Neuronal stem cell (in vitro differentiated cells): ENCODE measurements at regions not wholly inside any gene's neighbourhood (a gene's known extent, or its start where the extent isn't known, plus 50 kb on each side); places are given as distances from the start of the nearest gene placed in this dataset.

ENCODE experiments used
- DNase-seq: peaks from one replicate; pipeline ENCODE4 v3.0.0-alpha.2; 2013; ENCODE audit warnings: low spot score
- H2AFZ ChIP-seq: one replicate; pipeline ENCODE4 v1.6.1; 2013; ENCODE audit warnings: mild to moderate bottlenecking, low read length, inconsistent platforms
- H2AK5ac ChIP-seq: 2 replicates; pipeline ENCODE4 v1.6.1; 2013; ENCODE audit warnings: low read depth, mild to moderate bottlenecking, inconsistent platforms, low read length, moderate library complexity, mixed read lengths
- H2BK120ac ChIP-seq: 2 replicates; pipeline ENCODE4 v1.6.1; 2013; ENCODE audit warnings: low read depth, mild to moderate bottlenecking, inconsistent platforms, low read length, moderate library complexity, mixed read lengths
- H2BK12ac ChIP-seq: one replicate; pipeline ENCODE4 v1.6.1; 2013; ENCODE audit warnings: low read length, inconsistent platforms
- H2BK15ac ChIP-seq: 2 replicates; pipeline ENCODE4 v1.6.1; 2013; ENCODE audit warnings: mild to moderate bottlenecking, low read length, inconsistent platforms, mixed read lengths
- H2BK5ac ChIP-seq: one replicate; pipeline ENCODE4 v1.6.1; 2013; ENCODE audit warnings: inconsistent platforms, mild to moderate bottlenecking, low read length, moderate library complexity
- H3K14ac ChIP-seq: one replicate; pipeline ENCODE4 v1.6.1; 2013; ENCODE audit warnings: low read length, inconsistent platforms
- H3K18ac ChIP-seq: 2 replicates; pipeline ENCODE4 v1.6.1; 2013; ENCODE audit warnings: low read length, inconsistent platforms
- H3K23ac ChIP-seq: 2 replicates; pipeline ENCODE4 v1.6.1; 2013; ENCODE audit warnings: low read depth, mild to moderate bottlenecking, mixed read lengths, low read length, inconsistent platforms; ENCODE audit not compliant: poor library complexity
- H3K27ac ChIP-seq: replicated peaks from 3 replicates; pipeline ENCODE4 v1.5.1; 2013; ENCODE audit warnings: low read length, inconsistent platforms
- H3K27me3 ChIP-seq, 3 experiments: 2 replicates each; pipeline ENCODE4 v1.6.1; 2013; ENCODE audit warnings: low read length in 3 of 3, mild to moderate bottlenecking in 2 of 3, inconsistent platforms in 1 of 3, low read depth in 1 of 3, mixed read lengths in 1 of 3, moderate library complexity in 1 of 3; ENCODE audit not compliant: control insufficient read depth in 3 of 3, insufficient read depth in 3 of 3
- H3K36me3 ChIP-seq, 2 donors: replicated peaks in 1 of 2; 2 replicates each; pipeline ENCODE4 v1.6.1; 2013; ENCODE audit warnings: low read length in 2 of 2; ENCODE audit not compliant: control insufficient read depth in 2 of 2, insufficient read depth in 2 of 2
- H3K4ac ChIP-seq: 2 replicates; pipeline ENCODE4 v1.6.1; 2013; ENCODE audit warnings: inconsistent platforms, mild to moderate bottlenecking, low read length, moderate library complexity
- H3K4me1 ChIP-seq, 2 donors: 1 replicate in 1 of 2; 2 replicates in 1 of 2; pipeline ENCODE4 v1.6.1; 2013; ENCODE audit warnings: low read length in 2 of 2, low read depth in 1 of 2; ENCODE audit not compliant: control insufficient read depth in 2 of 2, insufficient read depth in 1 of 2
- H3K4me2 ChIP-seq: one replicate; pipeline ENCODE4 v1.6.1; 2013; ENCODE audit warnings: mild to moderate bottlenecking, low read length, inconsistent platforms; ENCODE audit not compliant: insufficient read depth, poor library complexity, severe bottlenecking
- H3K4me3 ChIP-seq, 2 donors: 2 replicates each; pipeline ENCODE4 v1.5.1; 2013; ENCODE audit warnings: low read length in 2 of 2, mild to moderate bottlenecking in 2 of 2, inconsistent platforms in 1 of 2, moderate library complexity in 1 of 2
- H3K79me1 ChIP-seq: one replicate; pipeline ENCODE4 v1.6.1; 2013; ENCODE audit warnings: low read depth, mild to moderate bottlenecking, inconsistent platforms, low read length, moderate library complexity
- H3K9ac ChIP-seq: one replicate; pipeline ENCODE4 v1.6.1; 2013; ENCODE audit warnings: mild to moderate bottlenecking, low read depth, low read length, inconsistent platforms; ENCODE audit not compliant: poor library complexity
- H3K9me3 ChIP-seq, 2 donors: replicated peaks in 1 of 2; 2 replicates each; pipeline versions ENCODE3 to v1.6.1; 2013; ENCODE audit warnings: low read length in 2 of 2, mild to moderate bottlenecking in 2 of 2, inconsistent platforms in 1 of 2, low read depth in 1 of 2, mixed read lengths in 1 of 2, moderate library complexity in 1 of 2; ENCODE audit not compliant: control insufficient read depth in 2 of 2, insufficient read depth in 1 of 2
- H4K8ac ChIP-seq: one replicate; pipeline ENCODE4 v1.6.1; 2013; ENCODE audit warnings: low read depth, mild to moderate bottlenecking, inconsistent platforms, low read length, moderate library complexity
- H4K91ac ChIP-seq: one replicate; pipeline ENCODE4 v1.6.1; 2013; ENCODE audit warnings: low read length, low read depth, mild to moderate bottlenecking, inconsistent platforms; ENCODE audit not compliant: poor library complexity
- WGBS, 2 donors: extraction: QIAGEN DNeasy Blood & Tissue Kit; methylation state at CpG; one replicate each; pipeline ENCODE4 v1.1.7; 2013; ENCODE audit warnings: missing lambda C conversion rate in 2 of 2, mixed read lengths in 1 of 2; ENCODE audit not compliant: insufficient read length in 2 of 2, insufficient replicate concordance in 1 of 2; ENCODE audit errors: extremely low coverage in 2 of 2; 5-methylcytosine and 5-hydroxymethylcytosine counted together

DNA sequence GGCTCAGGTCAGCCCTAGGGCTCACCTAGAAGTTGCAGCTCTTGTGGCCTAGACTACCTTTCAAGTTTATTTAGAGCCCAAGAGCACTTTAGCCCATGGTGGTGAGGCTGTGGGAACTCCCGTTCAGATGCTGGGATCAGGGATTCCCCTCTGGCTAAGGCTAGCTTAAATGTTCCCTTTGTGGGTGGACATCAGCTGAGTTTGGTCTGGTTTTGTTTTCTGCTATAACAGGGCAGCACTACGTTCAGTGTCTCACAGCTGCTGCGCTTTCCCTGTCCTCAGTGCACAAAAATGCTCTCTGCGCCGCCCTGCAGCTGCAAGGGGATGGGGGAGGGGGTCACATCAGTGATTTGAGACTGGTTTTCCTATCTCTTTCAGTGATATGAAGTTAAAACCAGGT, 170.5 kb upstream of the KCNJ3 start:
- Histone ChIP-seq H4K91ac (no peak overlapping the region), H4K8ac (no peak overlapping the region), H3K4me1 (no peaks in the 10 kb centered on the region), H3K4me2 (no peak overlapping the region), H3K9ac (no peak overlapping the region), H3K9me3 (no peaks in the 10 kb centered on the region), H2AFZ (no peak overlapping the region), H3K27ac (no peak overlapping the region), H3K4ac (no peak overlapping the region), H2BK5ac (no peak overlapping the region), H3K18ac (no peak overlapping the region), H2BK15ac (no peak overlapping the region), H3K27me3 (peaks cover 0 to 2% (median 0%) of the 10 kb centered on the region in 3 experiments), H3K79me1 (no peaks in the 10 kb centered on the region), H2AK5ac (no peak overlapping the region), H3K36me3 (no peaks in the 10 kb centered on the region), H2BK12ac (no peak overlapping the region), H2BK120ac (no peak overlapping the region), H3K4me3 (no peak overlapping the region), H3K23ac (no peak overlapping the region), H3K14ac (no peak overlapping the region)
- DNase-seq, result no peak
- WGBS, 2 donors, result no CpG with 5 or more reads among the region's 5 CpGs

- no peak overlapping the region for H3K18ac ChIP-seq
- H3K14ac ChIP-seq, result no peak overlapping the region
- no peak overlapping the region for H2BK12ac ChIP-seq
- no peak overlapping the region for H3K23ac ChIP-seq
- no peak for DNase-seq
- peaks cover 0 to 2% (median 0%) of the 10 kb centered on the region in 3 experiments for H3K27me3 ChIP-seq
- H3K4me2 ChIP-seq, result no peak overlapping the region
- H3K36me3 ChIP-seq, result no peaks in the 10 kb centered on the region
- no peak overlapping the region for H2BK5ac ChIP-seq
- no peak overlapping the region for H4K91ac ChIP-seq
- H3K4ac ChIP-seq, result no peak overlapping the region
- no peak overlapping the region for H2AK5ac ChIP-seq
- no peaks in the 10 kb centered on the region for H3K4me1 ChIP-seq
- H3K27ac ChIP-seq, result no peak overlapping the region
- no peak overlapping the region for H3K4me3 ChIP-seq
- no peak overlapping the region for H2BK15ac ChIP-seq
- H4K8ac ChIP-seq, result no peak overlapping the region
- no peaks in the 10 kb centered on the region for H3K9me3 ChIP-seq
- no peaks in the 10 kb centered on the region for H3K79me1 ChIP-seq
- no CpG with 5 or more reads among the region's 3 CpGs for WGBS, 2 donors
- H2AFZ ChIP-seq, result no peak overlapping the region
- H3K9ac ChIP-seq, result no peak overlapping the region
- no peak overlapping the region for H2BK120ac ChIP-seq
Measured at GRCh38 chr2:154532004-154532403, 166.5 kb upstream of the KCNJ3 start.

DNA sequence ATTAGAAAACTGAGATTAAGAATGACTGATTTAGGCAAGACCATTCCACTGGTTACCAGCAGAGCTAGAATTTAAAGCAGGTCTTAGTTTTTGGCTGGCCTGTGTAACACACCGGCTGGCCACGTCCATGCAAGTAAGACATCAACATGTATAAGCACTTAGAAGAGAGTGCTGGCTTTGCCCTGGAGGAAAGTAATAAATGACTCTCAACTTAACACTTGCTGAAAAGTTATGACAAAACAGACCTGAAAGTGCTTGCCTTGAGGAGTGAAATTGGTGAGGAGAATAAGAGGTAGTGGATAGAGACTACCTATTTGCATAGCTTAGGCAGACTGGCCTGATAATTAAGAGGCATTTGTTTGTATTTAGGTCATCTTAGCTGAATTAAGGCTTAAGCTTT, 165.7 kb upstream of the KCNJ3 start:
- H3K18ac ChIP-seq, result no peak overlapping the region
- H3K79me1 ChIP-seq, result no peaks in the 10 kb centered on the region
- WGBS, 2 donors, result no CpG with 5 or more reads among the region's 2 CpGs
- no peak overlapping the region for H3K4ac ChIP-seq
- H3K36me3 ChIP-seq, result no peaks in the 10 kb centered on the region
- no peak overlapping the region for H2BK120ac ChIP-seq
- H4K91ac ChIP-seq, result no peak overlapping the region
- H3K4me1 ChIP-seq, result no peaks in the 10 kb centered on the region
- no peaks in the 10 kb centered on the region for H3K9me3 ChIP-seq
- H3K23ac ChIP-seq, result no peak overlapping the region
- no peak overlapping the region for H2AFZ ChIP-seq
- H2AK5ac ChIP-seq, result no peak overlapping the region
- H2BK15ac ChIP-seq, result no peak overlapping the region
- H3K14ac ChIP-seq, result no peak overlapping the region
- no peak overlapping the region for H3K4me2 ChIP-seq
- no peak overlapping the region for H2BK12ac ChIP-seq
- H3K9ac ChIP-seq, result no peak overlapping the region
- H3K27ac ChIP-seq, result no peak overlapping the region
- no peak overlapping the region for H4K8ac ChIP-seq
- DNase-seq, result no peak
- H3K4me3 ChIP-seq, result no peak overlapping the region
- peaks cover 0 to 2% (median 0%) of the 10 kb centered on the region in 3 experiments for H3K27me3 ChIP-seq
- no peak overlapping the region for H2BK5ac ChIP-seq

GRCh38 chr2:154533300-154533940, 165.1 kb upstream of the KCNJ3 start:
- H3K4me3 ChIP-seq, result no peak overlapping the region
- no peak overlapping the region for H3K27ac ChIP-seq
- no peaks in the 10 kb centered on the region for H3K9me3 ChIP-seq
- H2BK120ac ChIP-seq, result no peak overlapping the region
- no peak for DNase-seq
- H3K23ac ChIP-seq, result no peak overlapping the region
- H3K27me3 ChIP-seq, result peaks cover 0 to 2% (median 0%) of the 10 kb centered on the region in 3 experiments
- H3K79me1 ChIP-seq, result no peaks in the 10 kb centered on the region
- no peak overlapping the region for H2AK5ac ChIP-seq
- H3K4ac ChIP-seq, result no peak overlapping the region
- no peak overlapping the region for H2BK12ac ChIP-seq
- H4K91ac ChIP-seq, result no peak overlapping the region
- no CpG with 5 or more reads among the region's 7 CpGs for WGBS, 2 donors
- no peak overlapping the region for H4K8ac ChIP-seq
- no peak overlapping the region for H2AFZ ChIP-seq
- H3K4me2 ChIP-seq, result no peak overlapping the region
- H3K36me3 ChIP-seq, result no peaks in the 10 kb centered on the region
- no peak overlapping the region for H3K18ac ChIP-seq
- H2BK5ac ChIP-seq, result no peak overlapping the region
- H2BK15ac ChIP-seq, result no peak overlapping the region
- H3K14ac ChIP-seq, result no peak overlapping the region
- H3K9ac ChIP-seq, result no peak overlapping the region
- H3K4me1 ChIP-seq, result no peaks in the 10 kb centered on the region
